MM.1S (cell line): ENCODE measurements at regions not wholly inside any gene's neighbourhood (a gene's known extent, or its start where the extent isn't known, plus 50 kb on each side); places are given as distances from the start of the nearest gene placed in this dataset.

ENCODE experiments used
- EZH2 ChIP-seq: fragments of 300-600 bp; sonication (generic); optimal IDR thresholded peaks from 2 replicates; pipeline ENCODE3; 2017; ENCODE audit warnings: low read depth, mild to moderate bottlenecking, antibody characterized with exemption, low read length, mixed read lengths
- EZH2phosphoT487 ChIP-seq: fragments of 300-600 bp; sonication (generic); IDR thresholded peaks from 2 replicates; pipeline ENCODE4 v1.6.1; 2018; ENCODE audit warnings: antibody characterized with exemption, low read length
- TF ChIP-seq, protein P1 (sequence below): fragments of 300-600 bp; sonication (generic); IDR thresholded peaks from 2 replicates; pipeline ENCODE4 v1.5.1; 2016; ENCODE audit warnings: antibody characterized with exemption, low read length, mixed read lengths

GRCh38 chr6:133610227-133610840 is 278.6 kb upstream of the TCF21 start:
- TF ChIP-seq EZH2phosphoT487 (no peak), EZH2 (no peak)
- TF ChIP-seq, protein P1, sequence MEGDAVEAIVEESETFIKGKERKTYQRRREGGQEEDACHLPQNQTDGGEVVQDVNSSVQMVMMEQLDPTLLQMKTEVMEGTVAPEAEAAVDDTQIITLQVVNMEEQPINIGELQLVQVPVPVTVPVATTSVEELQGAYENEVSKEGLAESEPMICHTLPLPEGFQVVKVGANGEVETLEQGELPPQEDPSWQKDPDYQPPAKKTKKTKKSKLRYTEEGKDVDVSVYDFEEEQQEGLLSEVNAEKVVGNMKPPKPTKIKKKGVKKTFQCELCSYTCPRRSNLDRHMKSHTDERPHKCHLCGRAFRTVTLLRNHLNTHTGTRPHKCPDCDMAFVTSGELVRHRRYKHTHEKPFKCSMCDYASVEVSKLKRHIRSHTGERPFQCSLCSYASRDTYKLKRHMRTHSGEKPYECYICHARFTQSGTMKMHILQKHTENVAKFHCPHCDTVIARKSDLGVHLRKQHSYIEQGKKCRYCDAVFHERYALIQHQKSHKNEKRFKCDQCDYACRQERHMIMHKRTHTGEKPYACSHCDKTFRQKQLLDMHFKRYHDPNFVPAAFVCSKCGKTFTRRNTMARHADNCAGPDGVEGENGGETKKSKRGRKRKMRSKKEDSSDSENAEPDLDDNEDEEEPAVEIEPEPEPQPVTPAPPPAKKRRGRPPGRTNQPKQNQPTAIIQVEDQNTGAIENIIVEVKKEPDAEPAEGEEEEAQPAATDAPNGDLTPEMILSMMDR = no peak
